Uterus (tissue), 2 donors: ENCODE measurements at regions not wholly inside any gene's neighbourhood (a gene's known extent, or its start where the extent isn't known, plus 50 kb on each side); places are given as distances from the start of the nearest gene placed in this dataset.
"Not testable (repeated sequence)": the region's sequence is repeated elsewhere in the genome, so short reads cannot be mapped to it uniquely, and the experiment has no call there.

Experiments used
- POLR2A ChIP-seq, 2 donors: fragments of 450-650 bp; IDR thresholded peaks; one replicate each; pipeline ENCODE4 v1.6.1; 2016; ENCODE audit warnings: antibody characterized with exemption in 2 of 2, mild to moderate bottlenecking in 1 of 2, moderate library complexity in 1 of 2
- TF ChIP-seq, protein P1 (sequence below), 4 experiments: fragments of 200-600 bp in 2 of 4; fragments of 450-650 bp in 2 of 4; sonication (generic) in 2 of 4; IDR thresholded peaks; one replicate each; pipeline ENCODE4 v1.5.1; 2016 to 2019; ENCODE audit warnings: antibody characterized with exemption in 4 of 4, mild to moderate bottlenecking in 2 of 4, moderate library complexity in 1 of 4

DNA sequence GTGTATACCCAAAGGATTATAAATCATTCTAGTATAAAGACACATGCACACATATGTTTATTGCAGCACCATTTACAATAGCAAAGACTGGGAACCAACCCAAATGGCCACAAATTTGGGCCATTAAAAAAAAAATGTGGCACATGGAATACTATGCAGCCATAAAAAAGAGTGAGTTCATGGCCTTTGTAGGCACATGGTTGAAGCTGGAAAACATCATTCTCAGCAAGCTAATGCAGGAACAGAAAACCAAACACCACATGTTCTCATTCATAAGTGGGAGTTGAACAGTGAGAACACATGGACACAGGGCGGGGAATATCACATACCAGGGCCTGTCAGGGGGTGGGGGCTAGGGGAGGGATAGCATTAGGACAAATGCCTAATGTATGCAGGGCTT, 322.3 kb upstream of the SLC16A7 start:
- TF ChIP-seq, protein P1, sequence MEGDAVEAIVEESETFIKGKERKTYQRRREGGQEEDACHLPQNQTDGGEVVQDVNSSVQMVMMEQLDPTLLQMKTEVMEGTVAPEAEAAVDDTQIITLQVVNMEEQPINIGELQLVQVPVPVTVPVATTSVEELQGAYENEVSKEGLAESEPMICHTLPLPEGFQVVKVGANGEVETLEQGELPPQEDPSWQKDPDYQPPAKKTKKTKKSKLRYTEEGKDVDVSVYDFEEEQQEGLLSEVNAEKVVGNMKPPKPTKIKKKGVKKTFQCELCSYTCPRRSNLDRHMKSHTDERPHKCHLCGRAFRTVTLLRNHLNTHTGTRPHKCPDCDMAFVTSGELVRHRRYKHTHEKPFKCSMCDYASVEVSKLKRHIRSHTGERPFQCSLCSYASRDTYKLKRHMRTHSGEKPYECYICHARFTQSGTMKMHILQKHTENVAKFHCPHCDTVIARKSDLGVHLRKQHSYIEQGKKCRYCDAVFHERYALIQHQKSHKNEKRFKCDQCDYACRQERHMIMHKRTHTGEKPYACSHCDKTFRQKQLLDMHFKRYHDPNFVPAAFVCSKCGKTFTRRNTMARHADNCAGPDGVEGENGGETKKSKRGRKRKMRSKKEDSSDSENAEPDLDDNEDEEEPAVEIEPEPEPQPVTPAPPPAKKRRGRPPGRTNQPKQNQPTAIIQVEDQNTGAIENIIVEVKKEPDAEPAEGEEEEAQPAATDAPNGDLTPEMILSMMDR (IDR thresholded peaks at IDR 0.05) = not testable (repeated sequence)
- TF ChIP-seq POLR2A (IDR thresholded peaks at IDR 0.05) = not testable (repeated sequence)
